HUES6 (cell line): ENCODE measurements at regions not wholly inside any gene's neighbourhood (a gene's known extent, or its start where the extent isn't known, plus 50 kb on each side); places are given as distances from the start of the nearest gene placed in this dataset.

Experiments
- H3K27ac ChIP-seq: 2 replicates; pipeline ENCODE4 v1.7.0; 2013; ENCODE audit warnings: low read depth, mild to moderate bottlenecking, low read length, inconsistent platforms
- H3K27me3 ChIP-seq: 2 replicates; pipeline ENCODE4 v1.6.1; 2013; ENCODE audit warnings: low read length; ENCODE audit not compliant: control insufficient read depth, insufficient read depth
- H3K36me3 ChIP-seq: 2 replicates; pipeline ENCODE4 v1.6.1; 2013; ENCODE audit warnings: low read length; ENCODE audit not compliant: control insufficient read depth, insufficient read depth
- H3K4me1 ChIP-seq: 2 replicates; pipeline ENCODE4 v1.6.1; 2013; ENCODE audit warnings: low read length; ENCODE audit not compliant: control insufficient read depth, insufficient read depth
- H3K4me3 ChIP-seq: 2 replicates; pipeline ENCODE4 v1.5.1; 2013; ENCODE audit warnings: low read depth, low read length
- H3K9ac ChIP-seq: one replicate; pipeline ENCODE4 v1.6.1; 2013; ENCODE audit warnings: mild to moderate bottlenecking, low read length
- H3K9me3 ChIP-seq: 2 replicates; pipeline ENCODE4 v1.6.1; 2013; ENCODE audit warnings: low read depth, low read length; ENCODE audit not compliant: control insufficient read depth, insufficient read depth

- Histone ChIP-seq H3K4me1 (peaks cover 20% of the 10 kb centered on the region; the same call in 1 of the 2 replicates), H3K9ac (no peak overlapping the region), H3K27ac (no peak overlapping the region), H3K9me3 (no peaks in the 10 kb centered on the region), H3K4me3 (no peak overlapping the region), H3K36me3 (no peaks in the 10 kb centered on the region), H3K27me3 (no peaks in the 10 kb centered on the region)
Measured at GRCh38 chr11:113553915-113554314, 78.7 kb upstream of the DRD2 start.

- Histone ChIP-seq H3K9me3 (no peaks in the 10 kb centered on the region), H3K4me1 (peaks cover 20% of the 10 kb centered on the region; the same call in 1 of the 2 replicates), H3K36me3 (no peaks in the 10 kb centered on the region), H3K9ac (no peak overlapping the region), H3K4me3 (no peak overlapping the region), H3K27me3 (no peaks in the 10 kb centered on the region), H3K27ac (no peak overlapping the region)
Measured at GRCh38 chr11:113553235-113553634, 78.0 kb upstream of the DRD2 start.

- Histone ChIP-seq H3K27ac (no peak overlapping the region), H3K4me3 (no peak overlapping the region), H3K27me3 (no peaks in the 10 kb centered on the region), H3K36me3 (no peaks in the 10 kb centered on the region), H3K9ac (no peak overlapping the region), H3K9me3 (no peaks in the 10 kb centered on the region), H3K4me1 (peaks cover 26% of the 10 kb centered on the region; the same call in 1 of the 2 replicates)
Measured at GRCh38 chr11:113552271-113552670, 77.1 kb upstream of the DRD2 start.

DNA sequence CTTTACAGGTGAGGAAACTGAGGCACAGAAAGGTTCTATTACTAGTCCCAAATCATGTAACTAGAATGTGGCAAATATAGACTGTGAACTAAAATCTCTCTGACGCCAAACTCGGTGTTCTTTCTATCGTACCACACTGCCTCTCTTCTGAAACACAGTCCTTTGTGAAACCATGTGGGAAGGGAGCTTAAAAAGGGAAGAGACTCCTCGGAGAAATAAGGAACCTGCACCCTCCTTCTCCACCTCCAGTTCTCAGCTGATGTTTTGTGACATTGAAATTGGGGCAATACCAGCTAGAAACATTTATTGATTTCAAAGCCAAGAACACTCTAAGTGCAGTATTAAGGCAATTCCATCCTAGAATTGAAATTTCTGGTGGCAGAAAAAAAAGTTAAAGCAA is 76.4 kb upstream of the DRD2 start:
- Histone ChIP-seq H3K9me3 (no peaks in the 10 kb centered on the region), H3K27me3 (no peaks in the 10 kb centered on the region), H3K4me1 (peaks cover 26% of the 10 kb centered on the region; the same call in 1 of the 2 replicates), H3K36me3 (no peaks in the 10 kb centered on the region), H3K4me3 (no peak overlapping the region), H3K9ac (no peak overlapping the region), H3K27ac (no peak overlapping the region)

DNA sequence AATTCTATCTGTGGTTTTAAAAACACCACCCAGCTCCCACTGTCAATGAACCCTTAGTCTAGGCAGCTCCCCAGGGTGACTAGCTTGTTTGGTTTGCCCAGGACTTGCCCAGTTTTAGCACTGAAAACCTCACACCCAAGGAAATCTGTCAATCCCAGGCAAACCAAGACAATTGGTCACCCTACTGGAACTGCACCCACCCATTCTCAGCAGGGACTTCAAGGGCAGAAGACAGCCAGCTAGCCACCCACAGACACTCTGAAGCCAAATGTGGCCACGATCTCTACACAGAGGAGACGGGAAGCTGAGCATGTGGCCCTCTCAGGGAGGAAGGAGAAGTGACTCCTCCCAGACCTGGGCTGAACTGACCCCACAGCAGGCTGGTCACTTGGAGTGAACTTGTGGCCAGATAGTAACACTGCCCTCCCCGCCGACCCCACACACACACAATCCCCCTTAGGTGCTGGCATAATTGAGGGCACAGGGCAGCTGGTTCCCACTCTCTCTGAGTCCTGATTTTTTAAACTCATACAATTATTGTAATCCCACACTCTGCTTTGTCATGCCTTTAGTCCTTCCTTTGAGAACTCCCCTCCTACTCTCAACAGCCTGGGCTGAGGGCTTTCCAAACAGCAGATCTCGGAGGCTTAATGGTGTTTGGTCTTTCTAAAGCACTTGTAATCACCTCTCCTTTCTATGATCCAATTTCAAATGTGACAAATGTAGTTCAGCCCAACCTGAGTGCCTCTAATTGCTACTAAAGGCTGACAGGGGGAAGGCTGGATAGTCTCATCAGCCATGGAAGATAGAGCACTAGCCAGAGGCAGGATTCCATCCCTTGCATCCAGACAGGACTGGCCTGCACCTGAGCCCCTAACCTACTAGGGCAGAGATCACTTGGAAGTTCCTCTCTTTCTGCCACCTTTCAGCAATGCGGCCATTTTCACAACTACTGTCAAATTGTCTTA is 74.7 kb upstream of the DRD2 start:
- Histone ChIP-seq H3K27ac (no peak overlapping the region), H3K4me1 (peaks cover 26% of the 10 kb centered on the region; the same call in 1 of the 2 replicates), H3K9me3 (no peaks in the 10 kb centered on the region), H3K4me3 (no peak overlapping the region), H3K9ac (no peak overlapping the region), H3K36me3 (no peaks in the 10 kb centered on the region), H3K27me3 (no peaks in the 10 kb centered on the region)

- Histone ChIP-seq H3K4me1 (peaks cover 21% of the 10 kb centered on the region; the same call in 1 of the 2 replicates), H3K36me3 (no peaks in the 10 kb centered on the region), H3K4me3 (no peak overlapping the region), H3K27ac (no peak overlapping the region), H3K9me3 (no peaks in the 10 kb centered on the region), H3K9ac (no peak overlapping the region), H3K27me3 (no peaks in the 10 kb centered on the region)
Measured at GRCh38 chr11:113549061-113549460, 73.9 kb upstream of the DRD2 start.

DNA sequence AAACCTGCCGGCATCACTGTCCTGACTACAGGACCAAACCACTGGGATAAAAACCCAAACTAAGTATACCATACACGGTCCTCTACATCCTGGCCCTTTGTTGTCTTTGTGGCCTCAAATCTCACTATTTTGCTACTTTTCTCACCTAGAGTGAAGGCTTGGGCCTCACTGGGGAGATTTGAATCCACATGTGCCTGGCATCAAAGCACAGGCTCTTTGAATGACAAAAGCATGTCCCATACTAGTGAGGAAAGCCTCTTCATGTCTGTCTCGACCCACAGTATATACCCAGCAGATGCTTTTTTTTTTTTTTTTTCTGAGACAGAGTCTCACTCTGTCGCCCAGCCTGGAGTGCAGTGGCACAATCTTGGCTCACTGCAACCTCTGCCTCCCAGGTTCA is 72.5 kb upstream of the DRD2 start:
- Histone ChIP-seq H3K27me3 (no peaks in the 10 kb centered on the region), H3K27ac (no peak overlapping the region), H3K4me1 (peaks cover 9% of the 10 kb centered on the region; the same call in 1 of the 2 replicates), H3K9me3 (no peaks in the 10 kb centered on the region), H3K4me3 (no peak overlapping the region), H3K36me3 (no peaks in the 10 kb centered on the region), H3K9ac (no peak overlapping the region)

- H3K27ac ChIP-seq, result no peak overlapping the region
- no peaks in the 10 kb centered on the region for H3K27me3 ChIP-seq
- no peak overlapping the region for H3K4me3 ChIP-seq
- peaks cover 5% of the 10 kb centered on the region; the same call in 1 of the 2 replicates for H3K4me1 ChIP-seq
- H3K36me3 ChIP-seq, result no peaks in the 10 kb centered on the region
- H3K9me3 ChIP-seq, result no peaks in the 10 kb centered on the region
- no peak overlapping the region for H3K9ac ChIP-seq
Measured at GRCh38 chr11:113546757-113547507, 71.7 kb upstream of the DRD2 start.

- Histone ChIP-seq H3K4me3 (no peak overlapping the region), H3K9ac (no peak overlapping the region), H3K36me3 (no peaks in the 10 kb centered on the region), H3K27me3 (no peaks in the 10 kb centered on the region), H3K27ac (no peak overlapping the region), H3K4me1 (peaks cover 22% of the 10 kb centered on the region), H3K9me3 (no peaks in the 10 kb centered on the region)
Measured at GRCh38 chr11:113542420-113542819, 67.2 kb upstream of the DRD2 start.

DNA sequence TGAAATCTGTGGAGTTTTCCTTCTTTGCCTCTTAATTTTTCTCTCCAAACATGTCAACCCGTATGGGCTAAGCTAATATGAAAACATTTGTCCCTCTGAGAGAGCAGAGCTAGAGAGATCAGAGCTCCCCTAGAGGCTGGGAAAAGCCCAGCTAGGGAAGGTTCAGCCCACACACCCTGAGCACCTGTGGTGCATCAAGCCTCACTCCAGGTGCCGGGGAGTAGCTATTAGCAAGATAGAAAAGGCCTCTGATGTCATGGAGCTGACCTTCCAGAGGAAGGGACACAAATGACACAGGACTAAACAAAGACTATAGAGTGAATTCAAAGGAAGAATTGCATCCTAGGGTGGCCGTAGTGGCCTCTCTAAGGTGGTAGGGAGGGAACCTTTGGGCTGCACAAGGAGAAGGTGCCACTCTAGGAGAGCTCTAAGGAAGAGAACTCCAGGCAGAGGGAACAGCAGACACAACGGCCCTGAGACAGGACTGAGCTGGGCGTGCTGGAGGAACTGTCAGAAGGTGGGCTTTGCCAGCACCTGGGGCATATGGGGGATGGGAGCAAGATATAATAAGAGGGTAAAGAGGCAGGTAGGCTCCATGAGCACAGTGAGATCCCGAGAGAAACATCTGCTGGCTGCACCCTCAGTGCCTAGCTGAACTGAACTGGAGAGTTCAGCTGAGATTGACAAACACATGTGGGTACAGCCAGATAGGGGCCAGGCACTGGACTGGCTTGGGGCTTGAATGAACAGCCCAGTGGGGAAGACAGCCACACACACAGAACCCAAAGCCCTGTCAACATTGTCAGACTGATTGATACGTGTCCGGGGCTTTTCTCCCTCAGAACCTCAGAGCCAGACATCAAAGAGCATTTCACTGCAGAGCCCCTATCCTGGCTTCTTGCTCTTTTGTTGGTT is 65.5 kb upstream of the DRD2 start:
- Histone ChIP-seq H3K27ac (no peak overlapping the region), H3K27me3 (no peaks in the 10 kb centered on the region), H3K36me3 (no peaks in the 10 kb centered on the region), H3K9ac (no peak overlapping the region), H3K4me1 (peaks cover 21% of the 10 kb centered on the region), H3K4me3 (no peak overlapping the region), H3K9me3 (no peaks in the 10 kb centered on the region)
